NCI-H2171 treated with DMSO at 0.1 percent for 48 hours (cell line): ENCODE measurements at regions not wholly inside any gene's neighbourhood (a gene's known extent, or its start where the extent isn't known, plus 50 kb on each side); places are given as distances from the start of the nearest gene placed in this dataset.

Experiments used
- DNase-seq: peaks from one replicate; lab custom pipeline; 2025; lab: John Stamatoyannopoulos, UW

DNA sequence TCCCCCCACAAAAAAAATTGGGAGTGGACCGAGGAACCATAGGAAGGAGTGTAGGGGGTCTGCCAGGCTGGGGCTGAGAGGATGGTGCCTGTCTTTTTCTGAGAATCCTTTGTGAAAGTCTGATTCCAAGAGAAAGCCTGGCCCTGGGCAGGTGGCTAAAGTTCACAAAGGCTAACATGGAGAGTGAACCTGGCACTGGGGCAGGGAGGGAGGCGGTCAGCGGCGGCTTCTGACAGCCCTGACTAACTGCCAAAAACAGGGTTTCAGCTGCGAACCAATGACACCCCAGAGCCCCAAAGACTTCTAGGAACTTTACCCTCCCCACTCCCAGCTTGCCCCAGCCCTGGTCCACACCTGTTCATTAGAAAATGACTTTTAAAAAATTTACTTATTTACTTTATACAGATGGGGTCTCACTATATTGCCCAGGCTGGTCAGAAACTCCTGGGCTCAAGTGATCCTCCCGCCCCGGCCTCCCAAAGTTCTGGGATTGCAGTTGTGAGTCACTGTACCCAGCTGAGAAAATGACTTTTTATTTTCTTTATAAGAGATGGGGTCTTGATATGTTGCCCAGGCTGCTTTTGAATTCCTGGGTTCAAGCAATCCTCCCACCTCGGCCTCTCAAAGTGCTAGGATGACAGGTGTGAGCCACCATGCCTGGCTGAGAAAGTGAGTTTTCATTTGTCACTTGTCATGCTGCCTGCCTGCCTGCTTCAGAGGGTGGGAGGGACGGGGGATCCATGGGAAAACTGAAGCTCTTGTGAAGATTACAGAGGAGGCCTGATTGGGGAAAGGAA is 61.0 kb upstream of the DUSP5 start:
- DNase-seq: no peak

DNA sequence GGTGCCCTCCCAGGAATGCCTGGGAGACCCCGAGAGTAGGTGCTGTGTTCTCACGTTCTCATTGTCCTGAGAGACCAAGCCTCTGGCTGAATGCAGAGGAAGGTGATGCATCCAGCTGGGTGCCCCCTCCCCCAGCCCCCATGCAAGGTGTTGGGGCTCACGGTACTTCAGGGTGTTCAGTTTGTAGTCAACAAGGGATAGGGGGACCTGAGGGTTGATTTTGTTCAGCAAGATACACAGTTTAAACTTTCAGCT is 60.4 kb upstream of the DUSP5 start:
- no peak for DNase-seq

DNA sequence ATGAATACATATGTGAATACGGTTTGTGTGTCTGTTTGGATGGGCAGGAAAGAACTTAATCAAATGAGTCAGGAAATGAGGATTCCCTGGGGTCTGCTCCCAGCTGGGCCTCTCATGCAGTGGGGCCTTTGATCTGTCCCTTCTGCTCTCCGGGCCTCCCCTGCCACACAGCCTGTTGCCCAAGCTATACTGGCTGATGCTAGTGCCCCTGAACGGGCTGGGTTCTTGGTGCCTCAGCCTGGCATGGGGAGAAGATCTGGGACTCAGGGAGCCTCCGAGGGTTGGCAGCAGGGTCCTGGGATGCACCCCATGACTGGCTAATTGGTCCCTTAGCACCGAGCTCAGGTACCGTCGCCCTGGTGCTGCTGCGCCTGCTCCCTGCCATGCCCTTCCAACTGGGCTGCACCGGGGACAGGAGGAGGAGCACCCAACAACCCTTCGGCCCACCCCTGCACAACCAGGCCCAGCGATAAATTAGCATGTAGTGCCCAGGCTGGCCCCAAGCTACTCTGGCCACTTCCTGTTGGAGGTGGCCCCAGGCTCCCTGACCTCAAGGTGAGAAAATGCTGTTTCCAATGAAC is 59.9 kb upstream of the DUSP5 start:
- no peak for DNase-seq

DNA sequence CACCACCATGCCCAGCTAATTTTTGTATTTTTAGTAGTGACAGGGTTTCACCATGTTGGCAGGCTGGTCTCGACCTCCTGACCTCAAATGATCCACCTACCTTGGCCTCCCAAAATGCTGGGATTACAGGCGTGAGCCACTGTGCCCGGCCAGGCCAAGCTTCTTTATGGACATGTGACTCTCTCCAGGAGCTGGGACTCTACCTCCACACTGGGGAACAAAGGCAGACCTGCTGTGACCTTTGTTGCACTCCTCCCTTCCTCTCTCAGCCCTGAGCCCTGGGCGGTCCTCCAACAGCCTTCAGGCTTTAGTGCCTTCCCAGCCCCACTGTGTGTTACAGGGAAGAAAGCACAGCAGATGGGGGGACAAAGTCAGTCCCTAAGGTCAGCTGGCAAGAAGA is 55.0 kb upstream of the DUSP5 start:
- no peak for DNase-seq

DNA sequence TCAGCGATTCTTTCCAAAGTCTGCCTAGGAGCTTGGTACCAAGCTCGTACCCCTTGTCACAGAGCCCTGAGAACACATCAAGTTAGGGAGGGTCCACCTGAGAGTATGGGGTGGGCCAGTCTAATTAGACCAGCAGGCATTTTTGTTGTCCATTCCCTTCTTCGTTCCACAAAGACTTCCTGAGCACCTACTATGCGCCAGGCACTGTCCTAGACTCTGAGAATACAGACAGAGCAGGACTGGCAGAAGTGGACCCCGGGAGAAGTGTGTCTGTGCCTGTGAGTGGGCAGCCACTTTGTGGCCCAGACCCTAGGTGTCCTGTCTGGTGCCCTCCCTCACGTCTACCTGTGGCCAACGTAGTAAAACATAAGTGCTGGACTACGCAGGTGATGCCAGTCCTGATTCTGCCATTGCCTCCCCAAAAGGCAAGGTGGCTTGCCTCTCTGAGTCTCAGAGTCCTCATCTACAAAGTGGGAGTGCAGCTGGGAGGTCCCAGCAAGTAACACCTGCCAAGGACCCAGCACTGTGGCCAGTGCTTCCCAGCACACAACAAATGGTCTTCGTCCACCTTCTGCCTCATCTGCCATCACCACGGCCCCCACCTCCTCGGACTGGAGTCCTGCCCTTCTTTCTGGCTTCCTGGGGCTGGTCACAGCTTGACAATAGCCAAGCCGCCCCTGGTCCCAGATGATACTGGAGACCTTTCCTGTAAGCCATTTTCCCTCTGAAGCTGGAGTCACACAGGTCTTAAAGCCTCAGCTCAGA is 54.3 kb upstream of the DUSP5 start:
- DNase-seq: no peak

DNA sequence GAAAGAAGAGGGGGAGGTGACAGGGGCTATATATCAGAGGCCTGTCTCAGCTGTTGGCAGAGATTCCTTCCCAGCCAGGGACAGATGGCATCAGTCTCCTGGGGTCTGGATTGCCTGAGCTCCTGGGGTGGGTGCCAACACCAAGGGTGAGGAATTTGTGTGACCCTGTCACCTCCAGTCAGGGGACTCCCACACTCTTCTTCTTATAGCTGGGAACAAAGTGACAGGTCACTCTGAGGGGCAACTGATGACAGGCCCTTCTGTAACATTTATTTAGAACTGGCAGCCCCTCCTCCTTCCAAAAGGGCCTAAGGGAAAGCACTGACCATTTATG is 53.7 kb upstream of the DUSP5 start:
- DNase-seq: peak; percentile 78

DNA sequence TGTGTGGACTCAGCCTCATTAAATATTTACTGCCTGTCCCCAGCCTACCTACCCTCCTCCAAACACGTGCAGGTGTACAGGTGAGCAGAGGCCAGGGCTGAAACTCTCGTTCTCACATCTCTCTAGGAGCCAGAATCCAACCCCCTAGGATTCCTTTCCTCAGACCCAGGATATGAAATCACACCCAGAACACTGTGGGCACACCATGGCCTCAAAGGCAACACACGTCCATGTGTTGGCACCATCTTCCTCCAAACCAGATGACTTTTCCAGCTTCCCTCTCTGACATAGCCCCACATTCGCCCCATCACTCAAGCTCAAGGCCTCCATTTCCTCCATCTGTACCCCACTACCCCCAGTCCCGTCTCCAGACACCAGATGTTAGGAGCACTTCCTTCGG is 51.8 kb upstream of the DUSP5 start:
- no peak for DNase-seq

DNA sequence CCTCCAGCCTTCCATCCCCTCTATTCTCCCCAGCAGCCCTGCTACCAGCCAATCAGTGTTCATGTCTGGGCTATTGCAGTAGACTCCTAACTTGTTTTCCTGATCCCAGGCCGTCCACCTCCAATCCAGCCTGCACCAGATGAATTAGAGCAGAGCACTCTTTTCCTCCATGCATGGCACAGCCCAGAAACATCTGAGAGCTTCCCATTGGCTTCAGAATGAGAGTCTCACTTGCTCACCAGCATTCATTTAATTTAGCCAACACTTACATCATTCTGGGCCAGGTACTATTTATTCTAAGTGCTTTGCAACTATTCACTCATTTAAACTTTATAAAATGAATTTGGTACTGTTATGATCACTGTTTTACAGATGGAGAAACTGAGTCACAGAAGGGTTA is 51.4 kb upstream of the DUSP5 start:
- DNase-seq: no peak

DNA sequence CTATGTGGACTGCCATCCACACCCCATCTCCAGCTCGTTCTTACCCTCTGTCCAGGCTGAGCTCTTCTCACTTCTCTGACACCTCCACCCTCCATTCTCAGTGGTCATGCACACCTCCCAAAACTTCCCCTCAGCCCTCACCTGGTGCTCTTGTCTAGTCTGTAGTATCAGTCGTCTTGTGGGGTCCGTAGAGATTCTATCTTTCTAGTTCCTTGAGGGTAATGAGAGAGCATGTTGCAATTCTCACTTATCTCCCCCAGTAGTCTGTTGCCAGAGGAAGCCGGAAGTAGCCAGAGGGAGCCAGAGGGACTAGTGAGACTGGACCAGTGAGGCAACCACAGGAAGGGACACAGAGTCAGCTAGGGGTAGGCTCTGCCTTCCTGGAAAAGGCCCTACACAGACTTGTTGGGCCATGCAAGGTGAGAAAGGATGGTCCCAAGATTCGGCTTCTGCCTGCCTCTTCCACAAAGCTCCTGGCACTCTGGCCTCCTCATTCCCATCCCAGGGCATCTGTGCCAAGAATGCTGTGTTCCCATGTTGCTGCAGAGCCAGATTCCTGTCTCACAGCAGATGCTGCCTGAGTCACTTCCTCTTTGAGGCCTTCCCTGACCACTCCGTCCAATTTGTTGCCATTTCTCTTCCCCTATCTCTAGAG is 50.6 kb upstream of the DUSP5 start:
- no peak for DNase-seq

DNA sequence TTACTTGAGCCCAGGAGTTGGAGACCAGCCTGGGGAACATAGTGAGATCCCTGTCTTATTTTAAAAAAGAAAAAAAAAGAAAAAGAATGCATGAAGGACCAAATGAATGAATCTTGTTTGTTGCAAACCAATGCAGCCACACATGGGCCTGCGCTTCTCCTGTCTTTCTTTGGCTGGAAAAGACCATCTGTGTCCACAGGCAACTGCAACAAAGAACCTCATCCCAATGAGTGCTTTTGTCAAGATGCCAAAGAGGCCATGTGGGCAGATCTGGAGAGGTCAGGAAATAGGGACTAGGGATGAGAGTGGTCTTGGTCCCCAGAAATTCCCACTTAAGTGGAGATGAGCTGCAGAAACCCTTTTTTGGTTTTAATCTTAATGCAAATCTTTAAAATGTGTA is 49.8 kb upstream of the DUSP5 start:
- DNase-seq: no peak
